Hepatocyte (in vitro differentiated cells): ENCODE measurements at regions not wholly inside any gene's neighbourhood (a gene's known extent, or its start where the extent isn't known, plus 50 kb on each side); places are given as distances from the start of the nearest gene placed in this dataset.

Source experiments
- DNase-seq: peaks from one replicate; pipeline ENCODE4 v3.0.0-alpha.2; 2016; ENCODE audit warnings: low spot score
- H2AFZ ChIP-seq: fragments of 200-600 bp; sonication (generic); 2 replicates; pipeline ENCODE4 v1.6.0; 2016; ENCODE audit warnings: antibody characterized with exemption, mild to moderate bottlenecking
- H3K27ac ChIP-seq: fragments of 200-600 bp; sonication (generic); 2 replicates; pipeline ENCODE4 v1.5.1; 2016; ENCODE audit warnings: mild to moderate bottlenecking
- H3K27me3 ChIP-seq: fragments of 200-600 bp; sonication (generic); 2 replicates; pipeline ENCODE4 v1.6.1; 2016
- H3K36me3 ChIP-seq: fragments of 200-600 bp; sonication (generic); replicated peaks from 2 replicates; pipeline ENCODE4 v1.5.1; 2016; ENCODE audit warnings: low read depth; ENCODE audit not compliant: insufficient read depth
- H3K4me1 ChIP-seq: fragments of 200-600 bp; sonication (generic); 2 replicates; pipeline ENCODE4 v1.5.1; 2016; ENCODE audit warnings: mild to moderate bottlenecking, moderate library complexity; ENCODE audit not compliant: insufficient read depth
- H3K4me2 ChIP-seq: fragments of 200-600 bp; sonication (generic); 2 replicates; pipeline ENCODE4 v1.6.0; 2016
- H3K4me3 ChIP-seq: fragments of 200-600 bp; sonication (generic); 2 replicates; pipeline ENCODE4 v1.5.1; 2016; ENCODE audit warnings: mild to moderate bottlenecking
- H3K79me2 ChIP-seq: fragments of 200-600 bp; sonication (generic); 2 replicates; pipeline ENCODE4 v1.6.0; 2017; ENCODE audit warnings: mild to moderate bottlenecking
- H3K9me2 ChIP-seq: fragments of 200-600 bp; sonication (generic); replicated peaks from 2 replicates; pipeline ENCODE4 v1.6.0; 2017; ENCODE audit warnings: mild to moderate bottlenecking; ENCODE audit not compliant: insufficient read depth
- H3K9me3 ChIP-seq: fragments of 200-600 bp; sonication (generic); 2 replicates; pipeline ENCODE4 v1.5.1; 2016; ENCODE audit warnings: low read depth, mild to moderate bottlenecking
- H4K20me1 ChIP-seq: fragments of 200-600 bp; sonication (generic); 2 replicates; pipeline ENCODE4 v1.6.0; 2016; ENCODE audit warnings: mild to moderate bottlenecking; ENCODE audit not compliant: insufficient read depth, poor library complexity, severe bottlenecking
- CTCF ChIP-seq: fragments of 200-600 bp; sonication (generic); IDR thresholded peaks from 2 replicates; pipeline ENCODE4 v1.5.1; 2016; ENCODE audit warnings: antibody characterized with exemption, mild to moderate bottlenecking; ENCODE audit not compliant: poor library complexity
- EZH2 ChIP-seq: fragments of 200-600 bp; sonication (generic); IDR thresholded peaks from 2 replicates; pipeline ENCODE4 v1.6.1; 2016; ENCODE audit warnings: antibody characterized with exemption, mild to moderate bottlenecking, borderline replicate concordance
- EZH2phosphoT487 ChIP-seq: fragments of 200-600 bp; sonication (generic); IDR thresholded peaks from one replicate; pipeline ENCODE4 v1.6.1; 2018; ENCODE audit warnings: antibody characterized with exemption, mild to moderate bottlenecking, low read depth, moderate library complexity; ENCODE audit not compliant: unreplicated experiment, severe bottlenecking
- WGBS: methylation state at CpG from one replicate; pipeline ENCODE4 v1.1.6; 2016; ENCODE audit warnings: low lambda C conversion rate; ENCODE audit errors: missing lambda C conversion rate; 5-methylcytosine and 5-hydroxymethylcytosine counted together

- Histone ChIP-seq H3K4me3 (no peak overlapping the region), H3K9me2 (no peaks in the 10 kb centered on the region), H3K9me3 (no peaks in the 10 kb centered on the region), H3K36me3 (no peaks in the 10 kb centered on the region), H3K27me3 (no peaks in the 10 kb centered on the region), H3K79me2 (no peaks in the 10 kb centered on the region), H3K27ac (no peak overlapping the region), H3K4me2 (no peak overlapping the region), H2AFZ (no peak overlapping the region), H4K20me1 (no peaks in the 10 kb centered on the region), H3K4me1 (peaks cover 22% of the 10 kb centered on the region)
- no peak for DNase-seq
- TF ChIP-seq EZH2phosphoT487 (no peak), EZH2 (no peak), CTCF (no peak)
- WGBS = 94% methylated on average over 1 of the region's 1 CpG
Measured at GRCh38 chr4:102440498-102440897, 60.7 kb upstream of the NFKB1 start.

GRCh38 chr4:102441978-102442911, 58.9 kb upstream of the NFKB1 start:
- peak; percentile 19 for DNase-seq
- Histone ChIP-seq H3K27ac (peak overlapping the region; percentile 63), H3K27me3 (no peaks in the 10 kb centered on the region), H3K4me2 (peak overlapping the region; percentile 36), H3K9me2 (no peaks in the 10 kb centered on the region), H3K4me3 (no peak overlapping the region), H3K4me1 (peaks cover 22% of the 10 kb centered on the region), H3K9me3 (no peaks in the 10 kb centered on the region), H3K36me3 (no peaks in the 10 kb centered on the region), H3K79me2 (no peaks in the 10 kb centered on the region), H2AFZ (no peak overlapping the region), H4K20me1 (no peaks in the 10 kb centered on the region)
- 73% methylated on average over 8 of the region's 8 CpGs for WGBS
- TF ChIP-seq EZH2phosphoT487 (no peak), CTCF (no peak)

GRCh38 chr4:102444752-102445151, 56.4 kb upstream of the NFKB1 start:
- no peak for TF ChIP-seq EZH2phosphoT487
- TF ChIP-seq EZH2 = no peak
- no peak for TF ChIP-seq CTCF
- 53% methylated on average over 4 of the region's 4 CpGs for WGBS
- Histone ChIP-seq H3K79me2 (no peaks in the 10 kb centered on the region), H3K27ac (no peak overlapping the region), H3K27me3 (no peaks in the 10 kb centered on the region), H3K4me1 (peaks cover 14% of the 10 kb centered on the region), H4K20me1 (no peaks in the 10 kb centered on the region), H3K9me3 (no peaks in the 10 kb centered on the region), H2AFZ (no peak overlapping the region), H3K9me2 (no peaks in the 10 kb centered on the region), H3K4me2 (no peak overlapping the region), H3K4me3 (no peak overlapping the region), H3K36me3 (no peaks in the 10 kb centered on the region)
- DNase-seq = no peak
